ENCODE measurements at regions not wholly inside any gene's neighbourhood (a gene's known extent, or its start where the extent isn't known, plus 50 kb on each side); places are given as distances from the start of the nearest gene placed in this dataset.
"Not testable (repeated sequence)": the region's sequence is repeated elsewhere in the genome, so short reads cannot be mapped to it uniquely, and the experiment has no call there.

DNA sequence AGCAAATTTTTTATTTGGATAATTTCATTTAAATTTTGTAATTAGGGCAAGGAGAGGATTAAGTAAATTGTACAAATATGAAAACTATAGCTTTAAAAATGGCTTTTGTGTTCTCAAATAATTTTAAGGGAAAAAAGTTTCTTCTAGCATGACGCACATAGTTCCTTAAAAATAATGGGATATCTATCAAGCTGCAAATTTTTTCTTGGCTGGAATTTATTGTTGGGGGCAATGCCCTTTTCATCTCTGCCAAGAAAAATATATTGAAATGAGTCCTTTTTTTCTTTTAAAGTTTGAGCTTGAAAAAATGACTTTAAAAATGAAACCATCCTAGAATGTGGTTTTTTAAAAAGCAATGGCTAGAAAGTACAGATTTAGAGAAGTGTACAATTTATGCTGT, 154.4 kb upstream of the UGT8 start:
- no peak for DNase-seq (ENCODE audit: low spot score)

- not testable (repeated sequence) for DNase-seq (ENCODE audit: low spot score)
Observed at GRCh38 chr4:114447963-114448516, 150.6 kb upstream of the UGT8 start.

GRCh38 chr4:114458728-114459127, 139.9 kb upstream of the UGT8 start:
- no peak for DNase-seq (ENCODE audit: low spot score)

DNA sequence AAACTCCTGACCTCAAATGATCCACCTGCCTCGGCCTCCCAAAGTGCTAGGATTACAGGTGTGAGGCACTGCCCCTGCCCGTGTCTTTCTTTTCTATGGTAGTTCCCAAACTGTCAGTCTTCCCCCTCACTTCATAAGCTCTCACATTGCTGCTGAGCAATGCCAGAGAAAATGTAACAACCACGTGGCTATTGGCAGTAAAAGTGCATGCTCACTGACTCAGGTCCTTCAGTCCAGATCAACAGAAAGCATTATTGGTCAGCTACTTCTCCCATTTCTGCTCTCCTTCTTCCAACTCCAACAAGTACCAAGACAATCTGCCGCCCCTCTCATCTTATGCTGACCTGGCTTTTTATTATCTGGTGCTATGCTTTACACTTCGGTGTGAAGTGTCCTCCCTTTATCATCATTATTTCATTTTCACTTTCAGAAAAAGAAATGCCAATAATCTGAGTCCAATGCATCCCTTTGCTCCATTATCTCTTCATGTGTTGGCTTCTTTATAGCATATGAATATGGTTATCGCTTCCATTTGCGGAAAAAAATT, 133.8 kb upstream of the UGT8 start:
- no peak for DNase-seq (ENCODE audit: low spot score)

GRCh38 chr4:114465766-114466165, 132.8 kb upstream of the UGT8 start:
- DNase-seq (ENCODE audit: low spot score) = no peak

- DNase-seq (ENCODE audit: low spot score) = no peak
Observed at GRCh38 chr4:114466299-114466698, 132.3 kb upstream of the UGT8 start.

GRCh38 chr4:114472269-114473032, 126.2 kb upstream of the UGT8 start:
- DNase-seq (ENCODE audit: low spot score) = no peak

DNA sequence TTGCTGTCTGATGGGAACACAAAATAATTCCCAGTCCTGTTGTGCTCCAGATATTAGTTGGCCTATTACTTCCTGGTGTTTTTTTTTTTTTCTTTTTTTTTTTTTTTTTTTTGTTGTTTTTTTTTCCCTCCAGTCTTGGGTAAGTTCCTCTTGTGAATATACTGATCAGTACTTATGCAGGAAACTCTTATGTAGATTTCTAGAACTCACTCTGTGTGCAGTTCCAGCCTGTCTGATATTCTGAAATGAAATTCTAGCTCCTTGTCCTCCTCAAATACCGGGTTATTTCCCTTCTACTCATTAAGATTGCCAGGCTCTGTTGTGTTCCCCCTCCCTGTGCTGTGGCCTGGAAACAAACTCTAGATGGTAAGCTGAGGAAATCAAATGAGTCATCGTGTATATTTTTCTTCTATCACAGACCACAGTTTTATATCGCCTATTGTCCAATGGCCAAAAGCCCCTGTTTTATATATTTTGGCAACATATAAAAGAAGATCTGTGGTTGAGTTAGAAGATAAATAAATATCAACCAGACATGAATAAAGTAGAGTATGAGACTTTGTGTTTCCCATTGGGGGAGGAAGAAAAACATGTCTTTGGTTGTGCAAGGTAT, 124.3 kb upstream of the UGT8 start:
- DNase-seq (ENCODE audit: low spot score) = no peak

- DNase-seq (ENCODE audit: low spot score) = no peak
Observed at GRCh38 chr4:114476310-114476709, 122.3 kb upstream of the UGT8 start.

GRCh38 chr4:114479595-114479994, 119.0 kb upstream of the UGT8 start:
- no peak for DNase-seq (ENCODE audit: low spot score)

GRCh38 chr4:114481856-114482255, 116.8 kb upstream of the UGT8 start:
- no peak for DNase-seq (ENCODE audit: low spot score)

DNA sequence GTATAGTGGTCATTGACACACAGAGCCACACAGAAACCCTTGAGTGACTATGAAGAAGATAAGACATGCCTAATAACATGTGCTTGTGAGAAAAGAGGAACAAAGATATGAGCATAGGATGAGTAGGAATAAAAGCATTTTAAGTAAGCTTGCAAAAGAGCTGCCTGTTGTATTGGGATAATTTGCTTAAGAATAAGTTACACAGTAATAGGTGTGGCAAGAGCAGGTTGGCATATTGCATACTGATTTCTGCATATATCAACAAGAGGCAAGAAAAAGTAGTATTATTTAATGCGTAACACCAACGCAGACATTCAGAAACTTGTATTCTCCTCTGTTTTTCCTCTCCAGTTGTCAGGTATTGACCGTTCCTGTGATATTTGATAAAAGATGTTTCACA, 111.5 kb upstream of the UGT8 start:
- DNase-seq (ENCODE audit: low spot score) = no peak

DNA sequence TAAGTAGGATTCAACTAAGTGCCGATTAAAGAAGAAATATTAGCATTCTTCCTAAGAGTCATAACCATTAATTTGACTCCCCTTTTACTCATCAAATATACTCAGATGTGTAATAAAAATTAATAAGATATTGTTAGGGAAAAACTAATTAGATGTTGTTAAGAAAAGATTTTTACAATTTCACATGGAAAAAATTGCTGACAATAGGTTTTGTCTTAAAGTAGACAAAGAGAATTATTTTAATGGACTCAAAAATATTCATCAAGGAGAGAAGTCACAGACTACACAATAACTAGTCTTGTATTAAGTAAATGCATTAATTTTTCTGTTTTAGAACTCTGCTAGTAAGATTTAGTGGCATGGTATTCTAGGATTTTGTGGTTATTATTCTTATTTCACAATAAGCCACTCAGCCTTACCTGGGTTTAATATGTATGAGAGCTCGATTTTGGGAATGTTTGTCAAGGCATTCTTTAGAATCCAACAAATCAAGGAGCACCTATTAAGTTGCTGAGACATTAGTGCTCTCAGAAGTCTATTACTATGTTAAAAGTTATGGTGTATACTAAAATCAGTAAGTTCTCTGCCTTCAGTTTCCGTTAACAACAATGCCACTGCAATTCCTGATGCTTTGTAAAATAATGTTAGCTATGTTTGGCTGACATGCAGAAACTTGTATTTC, 110.2 kb upstream of the UGT8 start:
- no peak for DNase-seq (ENCODE audit: low spot score)

DNA sequence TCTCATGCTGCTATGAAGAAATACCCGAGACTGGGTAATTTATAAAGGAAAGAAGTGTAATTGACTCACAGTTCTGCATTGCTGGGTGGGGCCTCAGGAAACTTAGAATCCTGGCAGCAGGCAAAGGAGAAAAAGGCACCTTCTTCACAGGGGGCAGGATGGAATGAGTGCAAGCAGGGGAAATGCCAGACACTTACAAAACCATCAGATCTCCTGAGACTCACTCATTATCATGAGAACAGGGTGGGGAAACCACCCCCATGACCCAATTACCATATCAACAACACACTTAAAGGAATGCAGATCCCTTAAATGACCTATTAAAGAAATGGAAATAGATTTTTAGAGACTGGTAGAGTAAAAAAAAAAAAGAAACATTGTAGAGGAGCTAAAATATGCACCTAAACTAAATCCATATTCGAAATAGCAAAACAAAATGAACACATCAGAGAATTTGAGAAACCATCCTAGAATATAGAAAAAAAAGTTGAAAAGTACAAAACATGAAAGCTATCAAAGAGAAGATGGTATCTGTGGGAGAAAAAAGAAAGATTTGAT, 104.3 kb upstream of the UGT8 start:
- DNase-seq (ENCODE audit: low spot score) = no peak

- DNase-seq (ENCODE audit: low spot score) = no peak
Observed at GRCh38 chr4:114495471-114495928, 103.1 kb upstream of the UGT8 start.

DNA sequence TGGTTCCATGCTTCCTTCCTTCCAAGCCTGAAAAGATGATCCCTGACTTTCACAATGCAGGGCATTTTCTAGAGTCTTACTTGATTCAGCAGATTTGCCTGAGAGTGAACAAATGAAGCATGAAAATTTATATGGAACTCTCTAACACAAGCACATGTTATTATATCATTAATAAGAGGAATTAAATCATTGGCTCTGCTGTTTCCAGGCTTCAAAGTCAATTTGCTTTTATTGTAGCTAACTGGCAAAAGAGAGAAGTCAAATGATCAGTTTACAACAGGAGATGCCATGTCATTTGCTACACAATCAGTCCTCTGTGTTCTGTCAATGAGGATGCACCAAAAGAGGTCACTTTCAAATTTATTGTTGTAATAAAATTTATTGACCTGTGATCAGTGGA, 101.5 kb upstream of the UGT8 start:
- DNase-seq (ENCODE audit: low spot score) = no peak

DNA sequence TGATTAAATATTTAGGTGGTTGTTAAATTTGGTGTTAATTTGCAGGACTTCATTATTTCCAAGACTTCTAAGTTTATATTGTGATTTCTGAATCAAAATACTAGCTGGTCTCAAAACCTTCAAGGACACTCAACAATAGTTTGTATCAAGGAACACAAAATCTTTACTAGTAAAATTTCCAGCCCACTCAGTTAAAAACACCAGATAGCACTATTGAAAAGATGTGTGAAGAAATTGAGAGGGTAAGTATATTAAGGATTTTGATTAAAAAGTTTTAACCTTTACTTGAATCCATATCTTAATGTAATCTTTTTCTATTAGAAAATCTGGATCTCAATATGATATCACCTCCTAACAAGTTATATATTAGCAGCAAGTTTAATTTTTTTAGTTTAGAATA, 89.3 kb upstream of the UGT8 start:
- no peak for DNase-seq (ENCODE audit: low spot score)

DNA sequence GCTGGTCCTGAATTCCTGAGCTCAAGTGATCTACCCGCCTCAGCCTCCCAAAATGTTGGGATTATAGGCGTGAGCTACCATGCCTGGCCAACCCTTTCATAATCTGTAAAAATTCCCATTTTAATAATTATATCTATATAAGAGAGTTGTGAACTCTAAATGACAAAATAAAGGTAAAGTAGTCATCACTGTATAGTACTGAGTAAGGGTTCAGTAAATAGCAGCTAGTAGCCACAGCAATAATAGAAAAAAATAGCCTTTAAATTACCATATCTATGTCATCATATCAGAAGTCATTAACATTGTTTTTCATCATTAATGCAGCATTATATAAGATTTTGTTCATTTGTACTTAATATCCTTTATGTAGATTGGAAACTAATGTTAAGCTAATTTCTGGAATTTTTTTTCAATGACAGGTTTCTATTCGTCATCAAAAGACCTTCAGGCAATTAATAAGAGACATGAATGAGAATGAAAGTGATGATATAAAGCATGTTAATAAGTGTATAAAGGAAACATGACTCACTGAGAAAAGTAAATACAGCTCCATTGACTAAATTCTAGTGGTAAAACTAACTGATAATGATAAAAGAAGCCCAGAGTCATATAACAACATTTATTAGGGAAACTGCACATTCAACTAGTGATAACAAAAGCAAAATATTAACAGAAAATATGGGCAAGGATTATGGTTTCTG, 85.9 kb upstream of the UGT8 start:
- DNase-seq (ENCODE audit: low spot score) = no peak

DNA sequence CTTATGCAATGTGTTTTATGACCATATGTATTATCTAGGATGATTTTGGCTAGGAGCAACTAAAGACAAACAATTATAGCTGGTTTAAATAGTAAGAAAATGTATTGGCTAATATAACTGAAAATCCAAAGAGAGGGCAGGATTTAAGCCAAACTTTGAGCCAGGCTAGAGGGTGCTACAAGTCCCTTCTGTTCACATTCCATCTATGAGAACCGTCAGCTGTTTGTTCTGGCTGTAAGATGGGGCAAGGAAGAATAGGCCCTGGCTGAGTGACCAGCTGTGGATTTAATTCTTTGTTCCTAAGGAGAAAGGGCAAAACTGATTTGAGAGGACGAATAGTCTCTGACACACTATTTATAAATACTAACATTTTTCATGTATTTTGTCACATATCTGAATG, 79.2 kb upstream of the UGT8 start:
- DNase-seq (ENCODE audit: low spot score) = no peak

DNA sequence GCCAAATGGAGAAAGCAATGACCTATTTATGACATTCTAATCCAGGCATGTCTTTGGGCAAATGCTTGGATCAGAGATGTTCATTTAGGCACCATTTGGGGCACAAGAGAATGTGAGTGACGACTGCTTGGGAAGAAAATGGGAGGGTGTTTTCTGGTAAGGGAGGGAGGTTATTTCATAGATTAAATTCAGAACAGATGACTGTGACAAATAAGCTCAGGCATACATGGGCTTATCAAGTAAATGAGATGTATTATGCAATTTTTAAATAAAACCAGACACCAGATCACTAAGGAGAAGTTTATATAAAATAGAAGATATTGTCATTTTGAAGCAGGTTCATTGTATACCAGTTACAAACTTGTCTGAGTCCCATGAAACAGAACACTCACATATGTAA, 71.4 kb upstream of the UGT8 start:
- no peak for DNase-seq (ENCODE audit: low spot score)

DNA sequence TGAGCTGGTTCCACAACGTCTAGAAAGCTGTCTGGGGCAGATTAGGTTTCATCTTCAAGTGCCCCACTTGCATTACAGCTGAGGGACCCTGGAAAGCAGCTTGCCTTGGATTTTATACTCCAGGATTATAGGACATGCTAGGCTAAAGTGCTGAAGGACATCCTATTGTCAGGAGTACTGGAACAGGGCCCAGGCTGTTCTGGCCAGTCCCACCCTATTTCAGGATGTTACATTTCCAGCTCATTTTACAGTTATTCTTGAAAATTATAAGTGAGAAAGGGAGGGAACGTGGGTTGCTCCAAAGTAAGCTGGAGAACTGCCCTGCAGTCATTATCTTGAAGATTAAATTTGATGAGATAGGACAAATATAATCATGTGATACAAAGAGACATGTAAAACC, 71.0 kb upstream of the UGT8 start:
- no peak for DNase-seq (ENCODE audit: low spot score)

DNA sequence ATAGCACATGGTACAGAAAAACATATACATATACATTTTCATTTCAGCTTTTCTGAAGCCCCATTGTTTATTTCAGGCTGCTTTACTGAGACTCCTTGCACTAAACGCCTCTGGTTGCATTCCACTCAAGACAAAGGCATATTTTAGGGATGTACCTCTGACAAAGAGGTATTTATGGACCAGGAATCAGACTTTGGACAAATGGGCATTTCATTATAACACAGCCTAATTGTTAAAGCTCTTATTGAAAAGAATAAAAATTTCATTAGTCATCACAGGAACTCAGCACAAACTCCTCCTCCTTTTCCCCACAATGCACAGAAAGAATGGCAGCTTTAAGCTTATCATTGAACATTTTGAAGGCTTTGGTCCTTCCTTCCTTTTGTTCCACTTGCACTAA, 62.9 kb upstream of the UGT8 start:
- no peak for DNase-seq (ENCODE audit: low spot score)
